ENCODE measurements at regions not wholly inside any gene's neighbourhood (a gene's known extent, or its start where the extent isn't known, plus 50 kb on each side); places are given as distances from the start of the nearest gene placed in this dataset.
A peak's percentile ranks its signal among the peaks of the same experiment; 100 is the strongest.

- CTCF ChIA-PET = no interaction called here
- DNase-seq = no peak
- H3K4me1 Mint-ChIP-seq = peaks cover 28% of the 10 kb centered on the region
- H3K36me3 Mint-ChIP-seq (ENCODE audit: low read depth) = peaks cover 6% of the 10 kb centered on the region
- no peaks in the 10 kb centered on the region for H3K27me3 Mint-ChIP-seq
- ATAC-seq (ENCODE audit: low read depth) = no peak
- no peak overlapping the region for H3K4me3 Mint-ChIP-seq
- no peak for TF ChIP-seq CTCF (IDR thresholded peaks at IDR 0.05)
- H3K9me3 Mint-ChIP-seq = peaks cover 4% of the 10 kb centered on the region
- intact Hi-C loops (cut with micrococcal nuclease) = no loop called here
- POLR2A ChIA-PET = interaction anchor here (0.7 kb wide), 1 partner anchor 198 kb away, joined by 4 read pairs; no protein-coding TSS in a partner anchor
- no peak overlapping the region for H3K27ac Mint-ChIP-seq
Observed at GRCh38 chr6:14448246-14448645, 330.7 kb downstream of the CD83 start.

- Mint-ChIP-seq H3K9me3 (peaks cover 4% of the 10 kb centered on the region), H3K4me1 (peaks cover 25% of the 10 kb centered on the region), H3K4me3 (no peak overlapping the region), H3K27ac (no peak overlapping the region), H3K27me3 (no peaks in the 10 kb centered on the region), H3K36me3 (ENCODE audit: low read depth) (peaks cover 6% of the 10 kb centered on the region)
- CTCF ChIA-PET = no interaction called here
- no peak for ATAC-seq (ENCODE audit: low read depth)
- POLR2A ChIA-PET = no interaction called here
- intact Hi-C loops (cut with micrococcal nuclease) = no loop called here
- no peak for DNase-seq
- TF ChIP-seq CTCF (IDR thresholded peaks at IDR 0.05) = no peak
Observed at GRCh38 chr6:14450133-14450504, 332.5 kb downstream of the CD83 start.

- Mint-ChIP-seq H3K27ac (no peak overlapping the region), H3K4me3 (no peak overlapping the region), H3K36me3 (ENCODE audit: low read depth) (peaks cover 6% of the 10 kb centered on the region), H3K27me3 (no peaks in the 10 kb centered on the region), H3K9me3 (peaks cover 4% of the 10 kb centered on the region), H3K4me1 (peaks cover 25% of the 10 kb centered on the region)
- intact Hi-C loops (cut with micrococcal nuclease) = no loop called here
- no peak for DNase-seq
- ChIA-PET CTCF (no interaction called here), POLR2A (no interaction called here)
- no peak for ATAC-seq (ENCODE audit: low read depth)
- TF ChIP-seq CTCF (IDR thresholded peaks at IDR 0.05) = no peak
Observed at GRCh38 chr6:14450578-14450977, 333.0 kb downstream of the CD83 start.

GRCh38 chr6:14451594-14452374 lies 334.2 kb downstream of the CD83 start:
- intact Hi-C loops (cut with micrococcal nuclease) = no loop called here
- Mint-ChIP-seq H3K4me3 (no peak overlapping the region), H3K9me3 (peaks cover 4% of the 10 kb centered on the region), H3K27ac (no peak overlapping the region), H3K4me1 (peaks cover 25% of the 10 kb centered on the region), H3K36me3 (ENCODE audit: low read depth) (peaks cover 7% of the 10 kb centered on the region), H3K27me3 (no peaks in the 10 kb centered on the region)
- DNase-seq (no peak), ATAC-seq (ENCODE audit: low read depth) (no peak)
- ChIA-PET POLR2A (interaction anchor here (0.7 kb wide), 3 partner anchors 126 to 300 kb away, joined by 3 to 7 read pairs (median 5); no protein-coding TSS in a partner anchor), CTCF (interaction anchor here (0.7 kb wide), 1 partner anchor 54 kb away, joined by 4 read pairs; no protein-coding TSS in a partner anchor)
- TF ChIP-seq CTCF (IDR thresholded peaks at IDR 0.05) = no peak

GRCh38 chr6:14452567-14453527 lies 335.3 kb downstream of the CD83 start:
- CTCF ChIA-PET = no interaction called here

More at GRCh38 chr6:14452567-14453527, 335.3 kb downstream of the CD83 start:
- TF ChIP-seq CTCF (IDR thresholded peaks at IDR 0.05) = no peak
- POLR2A ChIA-PET = interaction anchor here (0.7 kb wide), 4 partner anchors 125 to 936 kb away, joined by 3 to 7 read pairs (median 4); no protein-coding TSS in a partner anchor
- intact Hi-C loops (cut with micrococcal nuclease) = no loop called here
- Mint-ChIP-seq H3K27me3 (no peaks in the 10 kb centered on the region), H3K36me3 (ENCODE audit: low read depth) (peaks cover 7% of the 10 kb centered on the region), H3K9me3 (peaks cover 3% of the 10 kb centered on the region), H3K4me1 (peaks cover 25% of the 10 kb centered on the region), H3K27ac (no peak overlapping the region), H3K4me3 (peak overlapping the region; percentile 50)
- DNase-seq (no peak), ATAC-seq (ENCODE audit: low read depth) (peak; percentile 31)

All from activated B cell treated with CpG ODN at 0.5 μM for 24 hours (primary cell).